Glutamatergic neuron (in vitro differentiated cells): ENCODE measurements at regions not wholly inside any gene's neighbourhood (a gene's known extent, or its start where the extent isn't known, plus 50 kb on each side); places are given as distances from the start of the nearest gene placed in this dataset.

Source experiments
- DNase-seq: peaks from one replicate; pipeline ENCODE4 v3.0.0; 2022
- H3K27ac Mint-ChIP-seq: one replicate; pipeline ENCODE4 v1.8.0; 2020; ENCODE audit warnings: mild to moderate bottlenecking, mixed read lengths, inconsistent platforms; ENCODE audit not compliant: unreplicated experiment
- H3K27me3 Mint-ChIP-seq: one replicate; pipeline ENCODE4 v1.8.0; 2020; ENCODE audit warnings: mild to moderate bottlenecking, moderate library complexity, mixed read lengths, inconsistent platforms; ENCODE audit not compliant: unreplicated experiment
- H3K36me3 Mint-ChIP-seq: one replicate; pipeline ENCODE4 v1.8.0; 2020; ENCODE audit warnings: mild to moderate bottlenecking, mixed read lengths, inconsistent platforms; ENCODE audit not compliant: unreplicated experiment
- H3K4me1 Mint-ChIP-seq: one replicate; pipeline ENCODE4 v1.8.0; 2020; ENCODE audit warnings: mild to moderate bottlenecking, low read depth, mixed read lengths, inconsistent platforms; ENCODE audit not compliant: unreplicated experiment
- H3K4me3 Mint-ChIP-seq: one replicate; pipeline ENCODE4 v1.8.0; 2020; ENCODE audit warnings: mild to moderate bottlenecking, mixed read lengths, inconsistent platforms; ENCODE audit not compliant: unreplicated experiment
- H3K9me3 Mint-ChIP-seq: one replicate; pipeline ENCODE4 v1.8.0; 2020; ENCODE audit warnings: mild to moderate bottlenecking, moderate library complexity, mixed read lengths, inconsistent platforms; ENCODE audit not compliant: unreplicated experiment
- TF ChIP-seq, protein P1 (sequence below): fragments of 200-600 bp; sonication (generic); IDR thresholded peaks from one replicate; pipeline ENCODE4 v1.5.0; 2021; ENCODE audit not compliant: partially characterized antibody, unreplicated experiment

DNA sequence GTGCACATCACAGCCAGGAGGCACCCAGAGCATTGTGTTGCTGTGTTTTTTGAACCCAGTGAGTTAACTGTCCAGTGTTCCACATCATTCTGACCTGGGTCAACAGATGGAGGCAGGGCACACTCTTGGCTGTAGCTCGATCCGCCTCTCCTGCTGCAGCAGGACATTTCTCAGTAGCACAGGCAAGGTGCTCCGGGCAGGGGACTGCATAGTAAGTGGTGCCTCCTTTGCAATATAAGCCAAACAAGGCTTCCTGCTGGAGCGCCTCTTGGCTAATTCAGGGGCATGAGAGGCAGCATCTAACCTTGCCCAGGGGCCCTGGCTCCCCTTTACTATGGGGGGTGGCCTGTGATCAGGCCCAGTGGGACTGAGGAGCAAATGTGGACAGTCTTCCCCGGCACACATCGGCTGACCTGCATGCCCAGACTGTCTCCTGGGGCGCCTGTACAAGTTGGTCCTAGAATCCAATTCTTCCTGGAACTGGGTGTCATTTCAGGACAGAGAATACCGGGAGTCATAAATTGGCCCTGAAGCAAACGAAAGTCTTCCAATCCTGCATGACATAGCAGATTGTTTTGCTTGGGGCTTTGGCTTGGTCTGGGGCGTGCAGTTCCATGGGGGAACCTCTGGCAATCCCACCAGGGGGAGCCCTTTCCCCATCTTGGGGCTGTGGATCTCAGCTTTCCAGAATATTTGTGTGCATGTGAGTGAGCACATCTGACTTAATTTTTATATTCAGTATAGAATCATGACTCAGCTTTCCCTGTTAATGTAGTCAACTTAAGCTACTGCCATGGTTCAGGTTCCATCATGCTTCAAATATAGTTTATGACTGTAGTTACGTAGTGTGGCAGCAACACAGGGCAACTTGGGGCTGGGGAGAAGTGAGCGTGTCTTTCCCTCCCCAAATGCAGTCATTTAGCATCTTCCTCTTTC is 56.0 kb upstream of the DDR1 start:
- TF ChIP-seq, protein P1, sequence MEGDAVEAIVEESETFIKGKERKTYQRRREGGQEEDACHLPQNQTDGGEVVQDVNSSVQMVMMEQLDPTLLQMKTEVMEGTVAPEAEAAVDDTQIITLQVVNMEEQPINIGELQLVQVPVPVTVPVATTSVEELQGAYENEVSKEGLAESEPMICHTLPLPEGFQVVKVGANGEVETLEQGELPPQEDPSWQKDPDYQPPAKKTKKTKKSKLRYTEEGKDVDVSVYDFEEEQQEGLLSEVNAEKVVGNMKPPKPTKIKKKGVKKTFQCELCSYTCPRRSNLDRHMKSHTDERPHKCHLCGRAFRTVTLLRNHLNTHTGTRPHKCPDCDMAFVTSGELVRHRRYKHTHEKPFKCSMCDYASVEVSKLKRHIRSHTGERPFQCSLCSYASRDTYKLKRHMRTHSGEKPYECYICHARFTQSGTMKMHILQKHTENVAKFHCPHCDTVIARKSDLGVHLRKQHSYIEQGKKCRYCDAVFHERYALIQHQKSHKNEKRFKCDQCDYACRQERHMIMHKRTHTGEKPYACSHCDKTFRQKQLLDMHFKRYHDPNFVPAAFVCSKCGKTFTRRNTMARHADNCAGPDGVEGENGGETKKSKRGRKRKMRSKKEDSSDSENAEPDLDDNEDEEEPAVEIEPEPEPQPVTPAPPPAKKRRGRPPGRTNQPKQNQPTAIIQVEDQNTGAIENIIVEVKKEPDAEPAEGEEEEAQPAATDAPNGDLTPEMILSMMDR = peak; percentile 83
- Mint-ChIP-seq H3K27me3 (peaks cover 7% of the 10 kb centered on the region), H3K27ac (no peak overlapping the region), H3K4me3 (no peak overlapping the region), H3K36me3 (no peaks in the 10 kb centered on the region), H3K4me1 (no peaks in the 10 kb centered on the region), H3K9me3 (no peaks in the 10 kb centered on the region)
- peak; percentile 92 for DNase-seq

DNA sequence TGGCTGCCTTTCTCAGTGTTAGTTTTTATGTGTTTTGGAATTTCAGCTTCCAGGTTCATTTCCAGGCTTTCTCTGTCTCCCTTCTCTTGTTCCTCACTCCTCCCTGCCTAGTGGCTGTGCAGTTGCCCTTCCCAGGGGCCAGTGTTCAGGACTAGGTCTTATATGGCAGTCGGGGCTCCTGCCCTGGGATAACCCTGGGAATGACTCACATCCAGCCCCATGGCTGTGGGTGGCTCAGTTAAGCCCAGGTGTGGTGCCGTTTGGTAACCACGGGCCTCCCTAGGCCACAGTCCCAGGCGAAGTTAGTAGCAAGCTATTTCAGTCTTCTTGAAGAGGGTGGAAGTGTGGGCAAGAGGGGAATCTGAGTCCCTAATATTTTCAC is 57.4 kb upstream of the DDR1 start:
- H3K9me3 Mint-ChIP-seq = no peaks in the 10 kb centered on the region
- H3K4me3 Mint-ChIP-seq = no peak overlapping the region
- TF ChIP-seq, protein P1 = no peak
- peaks cover 4% of the 10 kb centered on the region for H3K27me3 Mint-ChIP-seq
- no peaks in the 10 kb centered on the region for H3K36me3 Mint-ChIP-seq
- H3K4me1 Mint-ChIP-seq = no peaks in the 10 kb centered on the region
- no peak for DNase-seq
- no peak overlapping the region for H3K27ac Mint-ChIP-seq

DNA sequence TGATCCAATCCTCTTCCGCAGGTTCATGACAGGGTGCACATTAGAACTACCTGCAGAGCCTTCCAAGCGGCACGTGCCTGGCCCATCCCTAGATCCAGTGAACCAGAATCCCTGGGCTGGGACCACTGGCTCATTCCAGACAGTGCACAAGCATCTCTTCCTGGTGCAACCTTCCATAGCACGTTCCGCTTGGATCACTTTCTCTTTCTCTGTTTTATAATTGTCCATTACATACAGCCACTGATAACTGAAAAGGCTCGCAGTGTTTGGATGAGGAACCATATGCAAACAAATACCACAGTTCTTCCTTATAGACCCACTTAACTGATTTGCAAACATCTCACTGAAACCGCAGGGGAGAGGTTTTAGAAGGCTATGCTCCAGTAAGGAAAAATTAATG is 59.6 kb upstream of the DDR1 start:
- H3K36me3 Mint-ChIP-seq = no peaks in the 10 kb centered on the region
- H3K4me3 Mint-ChIP-seq = no peak overlapping the region
- H3K27me3 Mint-ChIP-seq = peaks cover 5% of the 10 kb centered on the region
- no peaks in the 10 kb centered on the region for H3K9me3 Mint-ChIP-seq
- no peaks in the 10 kb centered on the region for H3K4me1 Mint-ChIP-seq
- no peak for DNase-seq
- TF ChIP-seq, protein P1 = no peak
- no peak overlapping the region for H3K27ac Mint-ChIP-seq

DNA sequence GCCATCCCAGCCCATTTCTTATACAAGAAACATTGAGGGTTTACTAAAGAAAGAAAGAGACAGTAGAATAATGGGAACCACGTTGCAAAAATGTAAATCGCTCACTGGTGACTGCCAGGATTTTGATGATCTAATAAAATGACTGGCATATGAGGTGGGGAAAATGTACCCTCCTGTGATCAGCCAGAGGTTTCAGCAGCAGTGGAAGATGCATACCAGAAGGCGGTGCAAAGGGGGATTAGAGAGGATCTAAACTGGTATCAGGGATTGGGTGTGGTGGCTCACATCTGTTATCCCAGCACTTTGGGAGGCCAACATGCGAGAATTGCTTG is 60.8 kb upstream of the DDR1 start:
- Mint-ChIP-seq H3K9me3 (no peaks in the 10 kb centered on the region), H3K36me3 (no peaks in the 10 kb centered on the region), H3K4me3 (no peak overlapping the region), H3K4me1 (no peaks in the 10 kb centered on the region), H3K27me3 (peaks cover 6% of the 10 kb centered on the region), H3K27ac (no peak overlapping the region)
- DNase-seq = no peak
- TF ChIP-seq, protein P1 = no peak
